Transverse colon (tissue), 3 donors: ENCODE measurements at regions not wholly inside any gene's neighbourhood (a gene's known extent, or its start where the extent isn't known, plus 50 kb on each side); places are given as distances from the start of the nearest gene placed in this dataset.

Source experiments
- EP300 ChIP-seq: sonication (generic); formaldehyde crosslinking; IDR thresholded peaks from one replicate; pipeline ENCODE4 v1.6.1; 2017; ENCODE audit warnings: antibody characterized with exemption, low read depth
- POLR2A ChIP-seq: fragments of 450-650 bp; IDR thresholded peaks from one replicate; pipeline ENCODE4 v1.6.1; 2016; ENCODE audit warnings: antibody characterized with exemption, mild to moderate bottlenecking, moderate library complexity
- TF ChIP-seq, protein P1 (sequence below), 5 experiments: fragments of 200-600 bp in 3 of 5; fragments of 450-650 bp in 2 of 5; sonication (generic) in 3 of 5; IDR thresholded peaks; 1 replicate in 2 of 5; 2 replicates in 3 of 5; pipeline ENCODE4 v1.5.1; 2016 to 2017; ENCODE audit warnings: antibody characterized with exemption in 5 of 5, inconsistent platforms in 3 of 5, mild to moderate bottlenecking in 2 of 5, moderate library complexity in 1 of 5

- no peak for TF ChIP-seq EP300
- TF ChIP-seq, protein P1, sequence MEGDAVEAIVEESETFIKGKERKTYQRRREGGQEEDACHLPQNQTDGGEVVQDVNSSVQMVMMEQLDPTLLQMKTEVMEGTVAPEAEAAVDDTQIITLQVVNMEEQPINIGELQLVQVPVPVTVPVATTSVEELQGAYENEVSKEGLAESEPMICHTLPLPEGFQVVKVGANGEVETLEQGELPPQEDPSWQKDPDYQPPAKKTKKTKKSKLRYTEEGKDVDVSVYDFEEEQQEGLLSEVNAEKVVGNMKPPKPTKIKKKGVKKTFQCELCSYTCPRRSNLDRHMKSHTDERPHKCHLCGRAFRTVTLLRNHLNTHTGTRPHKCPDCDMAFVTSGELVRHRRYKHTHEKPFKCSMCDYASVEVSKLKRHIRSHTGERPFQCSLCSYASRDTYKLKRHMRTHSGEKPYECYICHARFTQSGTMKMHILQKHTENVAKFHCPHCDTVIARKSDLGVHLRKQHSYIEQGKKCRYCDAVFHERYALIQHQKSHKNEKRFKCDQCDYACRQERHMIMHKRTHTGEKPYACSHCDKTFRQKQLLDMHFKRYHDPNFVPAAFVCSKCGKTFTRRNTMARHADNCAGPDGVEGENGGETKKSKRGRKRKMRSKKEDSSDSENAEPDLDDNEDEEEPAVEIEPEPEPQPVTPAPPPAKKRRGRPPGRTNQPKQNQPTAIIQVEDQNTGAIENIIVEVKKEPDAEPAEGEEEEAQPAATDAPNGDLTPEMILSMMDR (IDR thresholded peaks at IDR 0.05) = no peak
- no peak for TF ChIP-seq POLR2A
These were observed 74.3 kb upstream of the IGFBP5 start for GRCh38 chr2:216769626-216770025.
